ENCODE measurements at regions not wholly inside any gene's neighbourhood (a gene's known extent, or its start where the extent isn't known, plus 50 kb on each side); places are given as distances from the start of the nearest gene placed in this dataset.
"Not testable (repeated sequence)": the region's sequence is repeated elsewhere in the genome, so short reads cannot be mapped to it uniquely, and the experiment has no call there.

DNA sequence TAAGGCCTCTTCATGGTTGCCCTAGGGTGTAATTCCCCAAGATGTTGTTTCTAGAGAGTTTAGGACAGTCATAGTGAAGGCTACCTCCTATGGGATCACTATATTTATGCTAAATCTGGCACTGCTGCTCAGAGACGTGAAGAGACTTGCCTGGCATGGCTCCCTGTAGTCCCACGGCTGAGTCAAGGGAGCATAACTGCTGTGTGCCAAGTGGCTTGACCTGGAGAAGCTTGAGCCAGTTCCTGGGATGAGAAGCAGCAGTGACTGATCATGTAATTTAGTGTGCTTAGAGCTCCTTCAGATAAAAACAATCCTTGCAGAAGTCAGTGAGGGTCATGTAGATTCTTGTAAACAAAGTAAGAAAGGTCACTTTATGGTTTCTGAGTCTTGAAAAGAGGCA is 68.9 kb upstream of the TSPAN2 start:
- H3K27me3 ChIP-seq (ENCODE audit: control insufficient read depth, insufficient read depth, low read length), result no peaks in the 10 kb centered on the region
- no peak overlapping the region for H3K9ac ChIP-seq (ENCODE audit: insufficient read depth, low read length)
- no peaks in the 10 kb centered on the region for H4K20me1 ChIP-seq (ENCODE audit: control insufficient read depth, extremely low read depth, insufficient read depth, low read length)
- TF ChIP-seq EZH2 (IDR thresholded peaks at IDR 0.05; ENCODE audit: low read length, missing control alignments), result no peak
- TF ChIP-seq, protein P1, sequence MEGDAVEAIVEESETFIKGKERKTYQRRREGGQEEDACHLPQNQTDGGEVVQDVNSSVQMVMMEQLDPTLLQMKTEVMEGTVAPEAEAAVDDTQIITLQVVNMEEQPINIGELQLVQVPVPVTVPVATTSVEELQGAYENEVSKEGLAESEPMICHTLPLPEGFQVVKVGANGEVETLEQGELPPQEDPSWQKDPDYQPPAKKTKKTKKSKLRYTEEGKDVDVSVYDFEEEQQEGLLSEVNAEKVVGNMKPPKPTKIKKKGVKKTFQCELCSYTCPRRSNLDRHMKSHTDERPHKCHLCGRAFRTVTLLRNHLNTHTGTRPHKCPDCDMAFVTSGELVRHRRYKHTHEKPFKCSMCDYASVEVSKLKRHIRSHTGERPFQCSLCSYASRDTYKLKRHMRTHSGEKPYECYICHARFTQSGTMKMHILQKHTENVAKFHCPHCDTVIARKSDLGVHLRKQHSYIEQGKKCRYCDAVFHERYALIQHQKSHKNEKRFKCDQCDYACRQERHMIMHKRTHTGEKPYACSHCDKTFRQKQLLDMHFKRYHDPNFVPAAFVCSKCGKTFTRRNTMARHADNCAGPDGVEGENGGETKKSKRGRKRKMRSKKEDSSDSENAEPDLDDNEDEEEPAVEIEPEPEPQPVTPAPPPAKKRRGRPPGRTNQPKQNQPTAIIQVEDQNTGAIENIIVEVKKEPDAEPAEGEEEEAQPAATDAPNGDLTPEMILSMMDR (conservative IDR thresholded peaks at IDR 0.05 in 1 of 2, IDR thresholded peaks at IDR 0.05 in 1 of 2; ENCODE audit: low read depth in 1 of 2, low read length in 2 of 2), result no peak
- peaks cover 7% of the 10 kb centered on the region for H3K4me1 ChIP-seq (ENCODE audit: control insufficient read depth, extremely low read depth, insufficient read depth, low read length)
- H2AFZ ChIP-seq (ENCODE audit: low read length), result no peak overlapping the region
- H3K27ac ChIP-seq (ENCODE audit: insufficient read depth, low read length), result no peak overlapping the region
- no peaks in the 10 kb centered on the region for H3K9me3 ChIP-seq (ENCODE audit: control insufficient read depth, insufficient read depth, low read depth, low read length)
- H3K4me3 ChIP-seq (replicated peaks in 1 of 4; ENCODE audit: control extremely low read depth in 1 of 4, insufficient read depth in 1 of 4, low read depth in 3 of 4, low read length in 4 of 4), result no peak overlapping the region
- DNase-seq (ENCODE audit: low read depth in 2 of 2), result peak; percentile 71 to 80
- no peaks in the 10 kb centered on the region for H3K36me3 ChIP-seq (ENCODE audit: control insufficient read depth, insufficient read depth, low read length)
- H3K79me2 ChIP-seq (ENCODE audit: control insufficient read depth, insufficient read depth, low read length), result no peaks in the 10 kb centered on the region
- H3K4me2 ChIP-seq (ENCODE audit: extremely low read depth, insufficient read depth, low read length), result peak overlapping the region; percentile 13

DNA sequence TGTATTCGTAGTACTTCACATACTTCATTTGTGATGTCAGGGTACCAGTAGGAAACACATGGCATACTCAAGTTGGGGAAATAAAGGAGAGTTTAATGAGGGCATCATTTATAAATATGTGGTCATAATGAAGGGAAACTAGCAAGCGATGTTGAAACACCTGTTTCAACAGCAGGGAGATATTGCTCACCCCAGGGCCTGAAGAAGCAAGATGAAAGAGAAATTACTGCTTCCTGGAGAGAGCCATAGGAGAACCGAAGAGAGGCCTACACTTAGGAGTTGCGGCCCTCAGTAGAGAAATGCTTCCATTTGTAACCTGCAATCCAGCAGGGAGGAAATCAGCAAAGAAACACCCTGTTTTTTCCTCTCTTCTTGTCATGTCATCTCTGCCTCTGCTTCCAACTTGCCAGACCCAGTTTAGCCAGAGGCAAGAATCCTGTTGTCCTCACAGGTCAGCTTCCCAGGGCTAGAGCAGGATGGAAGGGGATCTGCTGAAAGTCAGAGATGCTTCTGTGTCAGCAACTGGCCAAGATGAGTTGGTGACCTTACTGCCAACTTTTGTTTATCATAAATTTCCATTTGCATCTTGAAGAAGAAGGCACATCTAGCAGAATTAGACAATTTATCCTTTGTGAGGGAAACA is 67.6 kb upstream of the TSPAN2 start:
- H3K27ac ChIP-seq (ENCODE audit: insufficient read depth, low read length), result no peak overlapping the region
- no peaks in the 10 kb centered on the region for H3K27me3 ChIP-seq (ENCODE audit: control insufficient read depth, insufficient read depth, low read length)
- no peaks in the 10 kb centered on the region for H3K9me3 ChIP-seq (ENCODE audit: control insufficient read depth, insufficient read depth, low read depth, low read length)
- H3K36me3 ChIP-seq (ENCODE audit: control insufficient read depth, insufficient read depth, low read length), result no peaks in the 10 kb centered on the region
- no peak overlapping the region for H3K9ac ChIP-seq (ENCODE audit: insufficient read depth, low read length)
- TF ChIP-seq, protein P1 (conservative IDR thresholded peaks at IDR 0.05 in 1 of 2, IDR thresholded peaks at IDR 0.05 in 1 of 2; ENCODE audit: low read depth in 1 of 2, low read length in 2 of 2), result no peak
- TF ChIP-seq EZH2 (IDR thresholded peaks at IDR 0.05; ENCODE audit: low read length, missing control alignments), result no peak
- H4K20me1 ChIP-seq (ENCODE audit: control insufficient read depth, extremely low read depth, insufficient read depth, low read length), result no peaks in the 10 kb centered on the region
- H3K79me2 ChIP-seq (ENCODE audit: control insufficient read depth, insufficient read depth, low read length), result no peaks in the 10 kb centered on the region
- no peak overlapping the region for H3K4me2 ChIP-seq (ENCODE audit: extremely low read depth, insufficient read depth, low read length)
- DNase-seq (ENCODE audit: low read depth in 2 of 2), result no peak
- H3K4me1 ChIP-seq (ENCODE audit: control insufficient read depth, extremely low read depth, insufficient read depth, low read length), result peaks cover 7% of the 10 kb centered on the region
- H3K4me3 ChIP-seq (replicated peaks in 1 of 4; ENCODE audit: control extremely low read depth in 1 of 4, insufficient read depth in 1 of 4, low read depth in 3 of 4, low read length in 4 of 4), result no peak overlapping the region
- H2AFZ ChIP-seq (ENCODE audit: low read length), result no peak overlapping the region

DNA sequence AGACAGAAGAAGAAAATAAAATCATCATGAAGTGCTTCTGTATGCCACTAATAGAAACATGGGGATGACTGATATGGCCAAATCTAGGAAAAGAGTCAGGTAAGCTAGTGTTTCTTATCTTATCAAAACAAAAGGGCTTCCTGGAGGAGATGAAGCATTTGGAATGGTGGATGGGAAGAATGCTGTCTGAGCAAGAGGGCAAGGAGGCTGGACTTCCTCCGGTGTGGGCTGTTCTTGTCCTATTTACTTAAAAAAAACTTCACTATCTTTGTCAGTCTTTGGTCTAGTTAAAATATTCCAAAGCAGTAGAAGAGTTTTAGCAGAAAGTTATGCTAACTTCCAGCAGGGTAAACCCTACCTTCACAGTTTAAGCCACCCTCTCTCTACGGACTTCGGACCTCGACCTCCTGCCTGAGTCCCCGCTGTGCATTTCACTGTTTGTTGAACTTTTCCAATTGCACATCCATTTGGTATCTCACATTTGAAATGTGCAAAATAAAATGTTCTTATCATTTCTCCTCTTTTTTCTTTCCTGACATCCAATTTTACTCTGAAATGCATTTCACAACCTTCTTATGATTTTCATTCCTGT is 64.8 kb upstream of the TSPAN2 start:
- DNase-seq (ENCODE audit: low read depth in 2 of 2), result no peak
- TF ChIP-seq, protein P1 (conservative IDR thresholded peaks at IDR 0.05 in 1 of 2, IDR thresholded peaks at IDR 0.05 in 1 of 2; ENCODE audit: low read depth in 1 of 2, low read length in 2 of 2), result no peak
- no peak for TF ChIP-seq EZH2 (IDR thresholded peaks at IDR 0.05; ENCODE audit: low read length, missing control alignments)
- Histone ChIP-seq H3K4me3 (replicated peaks in 1 of 4; ENCODE audit: control extremely low read depth in 1 of 4, insufficient read depth in 1 of 4, low read depth in 3 of 4, low read length in 4 of 4) (no peak overlapping the region), H3K4me2 (ENCODE audit: extremely low read depth, insufficient read depth, low read length) (no peak overlapping the region), H3K4me1 (ENCODE audit: control insufficient read depth, extremely low read depth, insufficient read depth, low read length) (peaks cover 7% of the 10 kb centered on the region), H3K79me2 (ENCODE audit: control insufficient read depth, insufficient read depth, low read length) (no peaks in the 10 kb centered on the region), H4K20me1 (ENCODE audit: control insufficient read depth, extremely low read depth, insufficient read depth, low read length) (no peaks in the 10 kb centered on the region), H2AFZ (ENCODE audit: low read length) (no peak overlapping the region), H3K36me3 (ENCODE audit: control insufficient read depth, insufficient read depth, low read length) (no peaks in the 10 kb centered on the region), H3K27ac (ENCODE audit: insufficient read depth, low read length) (no peak overlapping the region), H3K9ac (ENCODE audit: insufficient read depth, low read length) (no peak overlapping the region), H3K27me3 (ENCODE audit: control insufficient read depth, insufficient read depth, low read length) (no peaks in the 10 kb centered on the region), H3K9me3 (ENCODE audit: control insufficient read depth, insufficient read depth, low read depth, low read length) (no peaks in the 10 kb centered on the region)

DNA sequence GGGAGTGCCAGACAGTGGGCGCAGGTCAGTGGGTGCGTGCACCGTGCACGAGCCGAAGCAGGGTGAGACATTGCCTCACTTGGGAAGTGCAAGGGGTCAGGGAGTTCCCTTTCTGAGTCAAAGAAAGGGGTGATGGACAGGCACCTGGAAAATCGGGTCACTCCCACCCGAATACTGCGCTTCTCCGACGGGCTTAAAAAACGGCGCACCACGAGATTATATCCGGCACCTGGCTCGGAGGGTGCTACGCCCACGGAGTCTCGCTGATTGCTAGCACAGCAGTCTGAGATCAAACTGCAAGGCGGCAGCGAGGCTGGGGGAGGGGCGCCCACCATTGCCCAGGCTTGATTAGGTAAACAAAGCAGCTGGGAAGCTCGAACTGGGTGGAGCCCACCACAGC is 58.6 kb upstream of the TSPAN2 start:
- H4K20me1 ChIP-seq (ENCODE audit: control insufficient read depth, extremely low read depth, insufficient read depth, low read length); H3K27ac ChIP-seq (ENCODE audit: insufficient read depth, low read length); DNase-seq (ENCODE audit: low read depth in 2 of 2); H3K4me3 ChIP-seq (replicated peaks in 1 of 4; ENCODE audit: control extremely low read depth in 1 of 4, insufficient read depth in 1 of 4, low read depth in 3 of 4, low read length in 4 of 4); H2AFZ ChIP-seq (ENCODE audit: low read length); H3K79me2 ChIP-seq (ENCODE audit: control insufficient read depth, insufficient read depth, low read length); H3K4me1 ChIP-seq (ENCODE audit: control insufficient read depth, extremely low read depth, insufficient read depth, low read length); H3K9me3 ChIP-seq (ENCODE audit: control insufficient read depth, insufficient read depth, low read depth, low read length); H3K36me3 ChIP-seq (ENCODE audit: control insufficient read depth, insufficient read depth, low read length); H3K27me3 ChIP-seq (ENCODE audit: control insufficient read depth, insufficient read depth, low read length); H3K9ac ChIP-seq (ENCODE audit: insufficient read depth, low read length); H3K4me2 ChIP-seq (ENCODE audit: extremely low read depth, insufficient read depth, low read length): not testable (repeated sequence)

All from fibroblast of lung (primary cell).